GM19397 (cell line): ENCODE measurements at regions not wholly inside any gene's neighbourhood (a gene's known extent, or its start where the extent isn't known, plus 50 kb on each side); places are given as distances from the start of the nearest gene placed in this dataset.

Source experiments
- ATAC-seq: cut with Tn5 transposase; IDR thresholded peaks from one replicate; pipeline ENCODE4 v1.9.1; 2021; ENCODE audit warnings: mild to moderate bottlenecking, moderate library complexity; ENCODE audit not compliant: unreplicated experiment

- ATAC-seq = no peak
Measured at GRCh38 chr13:99717959-99718674, 216.8 kb downstream of the TM9SF2 start.

- no peak for ATAC-seq
Measured at GRCh38 chr13:99709134-99709533, 207.9 kb downstream of the TM9SF2 start.

GRCh38 chr13:99704390-99704789, 203.1 kb downstream of the TM9SF2 start:
- no peak for ATAC-seq

- no peak for ATAC-seq
Measured at GRCh38 chr13:99703908-99704307, 202.6 kb downstream of the TM9SF2 start.

GRCh38 chr13:99702687-99703319, 201.5 kb downstream of the TM9SF2 start:
- ATAC-seq = no peak

GRCh38 chr13:99700468-99700867, 199.2 kb downstream of the TM9SF2 start:
- ATAC-seq = no peak

GRCh38 chr13:99698816-99699099, 197.5 kb downstream of the TM9SF2 start:
- ATAC-seq = no peak

GRCh38 chr13:99698010-99698815, 196.9 kb downstream of the TM9SF2 start:
- ATAC-seq = no peak

- no peak for ATAC-seq
Measured at GRCh38 chr13:99695857-99696256, 194.6 kb downstream of the TM9SF2 start.

GRCh38 chr13:99693852-99694611, 192.8 kb downstream of the TM9SF2 start:
- no peak for ATAC-seq

- no peak for ATAC-seq
Measured at GRCh38 chr13:99693351-99693750, 192.1 kb downstream of the TM9SF2 start.

GRCh38 chr13:99692854-99693253, 191.6 kb downstream of the TM9SF2 start:
- ATAC-seq = no peak

- ATAC-seq = no peak
Measured at GRCh38 chr13:99691552-99691951, 190.3 kb downstream of the TM9SF2 start.

- no peak for ATAC-seq
Measured at GRCh38 chr13:99690426-99691174, 189.3 kb downstream of the TM9SF2 start.

- ATAC-seq = no peak
Measured at GRCh38 chr13:99689955-99690354, 188.7 kb downstream of the TM9SF2 start.

GRCh38 chr13:99688776-99689175, 187.5 kb downstream of the TM9SF2 start:
- ATAC-seq = no peak

GRCh38 chr13:99687723-99688397, 186.6 kb downstream of the TM9SF2 start:
- ATAC-seq = no peak

GRCh38 chr13:99686944-99687411, 185.7 kb downstream of the TM9SF2 start:
- no peak for ATAC-seq

- ATAC-seq = no peak
Measured at GRCh38 chr13:99686157-99686572, 184.9 kb downstream of the TM9SF2 start.

GRCh38 chr13:99681695-99682094, 180.4 kb downstream of the TM9SF2 start:
- no peak for ATAC-seq
